ENCODE measurements at regions not wholly inside any gene's neighbourhood (a gene's known extent, or its start where the extent isn't known, plus 50 kb on each side); places are given as distances from the start of the nearest gene placed in this dataset.

GRCh38 chr11:123330948-123331347 is 99.1 kb upstream of the GRAMD1B start:
- no peak for DNase-seq (ENCODE audit: low spot score)
- Histone ChIP-seq H3K36me3 (no peaks in the 10 kb centered on the region), H3K4me3 (no peak overlapping the region), H3K27ac (peak overlapping the region in 1 of 2 donors; percentile 35), H3K9me3 (no peaks in the 10 kb centered on the region), H3K4me1 (replicated peaks) (no peaks in the 10 kb centered on the region), H3K27me3 (replicated peaks; ENCODE audit: insufficient read depth) (no peaks in the 10 kb centered on the region)
- intact Hi-C loops (cut with DNase I): no loop called here
- WGBS: 78% methylated on average over 2 of the region's 2 CpGs
- TF ChIP-seq CTCF (IDR thresholded peaks at IDR 0.05): no peak
- no peak for TF ChIP-seq POLR2AphosphoS5 (IDR thresholded peaks at IDR 0.05)
- no peak for TF ChIP-seq POLR2A (IDR thresholded peaks at IDR 0.05)

DNA sequence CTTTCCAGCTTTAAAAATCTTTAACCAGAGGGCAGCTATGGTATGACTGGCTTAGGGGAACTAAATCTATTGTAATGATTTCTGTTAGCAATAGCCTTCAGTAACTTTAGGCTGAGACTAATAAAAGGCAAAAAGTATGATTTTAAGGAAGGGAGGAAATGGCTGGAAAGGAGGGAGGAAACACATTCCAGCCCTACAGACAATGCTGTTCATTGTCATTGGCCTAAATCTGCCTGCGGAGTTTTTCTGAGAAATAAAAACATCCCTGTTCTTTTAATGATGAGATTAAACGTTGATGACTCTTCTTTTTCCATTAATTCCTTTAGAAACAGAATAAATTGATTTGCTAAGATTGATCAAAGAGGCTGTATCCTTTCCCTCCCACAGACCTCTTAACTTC is 99.6 kb upstream of the GRAMD1B start:
- no peak for DNase-seq (ENCODE audit: low spot score)
- H3K4me1 ChIP-seq (replicated peaks): no peaks in the 10 kb centered on the region
- intact Hi-C loops (cut with DNase I): no loop called here
- no peaks in the 10 kb centered on the region for H3K36me3 ChIP-seq
- TF ChIP-seq POLR2AphosphoS5 (IDR thresholded peaks at IDR 0.05) (no peak), POLR2A (IDR thresholded peaks at IDR 0.05) (no peak), CTCF (IDR thresholded peaks at IDR 0.05) (no peak)
- H3K9me3 ChIP-seq: no peaks in the 10 kb centered on the region
- H3K27ac ChIP-seq: no peak overlapping the region
- 55% methylated on average over 2 of the region's 2 CpGs for WGBS
- no peaks in the 10 kb centered on the region for H3K27me3 ChIP-seq (replicated peaks; ENCODE audit: insufficient read depth)
- H3K4me3 ChIP-seq: no peak overlapping the region

DNA sequence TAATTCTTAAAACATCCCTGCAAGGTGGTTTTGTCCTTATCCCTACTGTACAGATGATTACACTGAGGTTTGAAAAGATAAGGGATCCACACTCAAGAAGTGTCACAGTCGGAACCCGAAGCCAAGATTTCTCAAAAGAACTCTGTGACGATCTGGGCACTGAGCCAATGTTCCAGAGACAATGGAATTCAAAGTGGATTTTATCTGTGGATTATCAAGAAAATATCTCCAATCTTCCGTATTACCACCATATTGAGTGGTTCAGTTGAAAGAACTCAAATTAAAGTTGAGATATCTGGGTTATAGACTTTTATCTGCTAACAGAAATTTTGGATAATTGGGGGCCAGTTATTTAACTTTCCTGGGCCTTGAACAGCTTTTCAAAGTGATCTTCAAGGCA is 100.0 kb upstream of the GRAMD1B start:
- no peak overlapping the region for H3K4me3 ChIP-seq
- no peaks in the 10 kb centered on the region for H3K36me3 ChIP-seq
- no peaks in the 10 kb centered on the region for H3K4me1 ChIP-seq (replicated peaks)
- WGBS: 28% methylated on average over 4 of the region's 4 CpGs
- H3K9me3 ChIP-seq: no peaks in the 10 kb centered on the region
- DNase-seq (ENCODE audit: low spot score): no peak
- no peak overlapping the region for H3K27ac ChIP-seq
- no peaks in the 10 kb centered on the region for H3K27me3 ChIP-seq (replicated peaks; ENCODE audit: insufficient read depth)
- intact Hi-C loops (cut with DNase I): no loop called here
- TF ChIP-seq CTCF (IDR thresholded peaks at IDR 0.05) (no peak), POLR2A (IDR thresholded peaks at IDR 0.05) (no peak), POLR2AphosphoS5 (IDR thresholded peaks at IDR 0.05) (no peak)

- Histone ChIP-seq H3K36me3 (no peaks in the 10 kb centered on the region), H3K27me3 (replicated peaks; ENCODE audit: insufficient read depth) (no peaks in the 10 kb centered on the region), H3K4me1 (replicated peaks) (no peaks in the 10 kb centered on the region), H3K9me3 (no peaks in the 10 kb centered on the region), H3K27ac (no peak overlapping the region), H3K4me3 (no peak overlapping the region)
- TF ChIP-seq POLR2AphosphoS5 (IDR thresholded peaks at IDR 0.05): no peak
- TF ChIP-seq CTCF (IDR thresholded peaks at IDR 0.05): no peak
- TF ChIP-seq POLR2A (IDR thresholded peaks at IDR 0.05): no peak
- WGBS: 74% methylated on average over 5 of the region's 5 CpGs
- no peak for DNase-seq (ENCODE audit: low spot score)
- intact Hi-C loops (cut with DNase I): no loop called here
These were observed 101.7 kb upstream of the GRAMD1B start for GRCh38 chr11:123328281-123328867.

- intact Hi-C loops (cut with DNase I): no loop called here
- no peak overlapping the region for H3K27ac ChIP-seq
- TF ChIP-seq POLR2AphosphoS5 (IDR thresholded peaks at IDR 0.05): no peak
- no peak for TF ChIP-seq CTCF (IDR thresholded peaks at IDR 0.05)
- TF ChIP-seq POLR2A (IDR thresholded peaks at IDR 0.05): no peak
- H3K4me3 ChIP-seq: no peak overlapping the region
- H3K9me3 ChIP-seq: no peaks in the 10 kb centered on the region
- H3K36me3 ChIP-seq: no peaks in the 10 kb centered on the region
- H3K4me1 ChIP-seq (replicated peaks): no peaks in the 10 kb centered on the region
- no peak for DNase-seq (ENCODE audit: low spot score)
- 67% methylated on average over 3 of the region's 3 CpGs for WGBS
- no peaks in the 10 kb centered on the region for H3K27me3 ChIP-seq (replicated peaks; ENCODE audit: insufficient read depth)
These were observed 104.5 kb upstream of the GRAMD1B start for GRCh38 chr11:123325533-123325932.

Data from prostate gland (tissue), 2 donors.